ENCODE measurements at regions not wholly inside any gene's neighbourhood (a gene's known extent, or its start where the extent isn't known, plus 50 kb on each side); places are given as distances from the start of the nearest gene placed in this dataset.

- TF ChIP-seq, protein P1, sequence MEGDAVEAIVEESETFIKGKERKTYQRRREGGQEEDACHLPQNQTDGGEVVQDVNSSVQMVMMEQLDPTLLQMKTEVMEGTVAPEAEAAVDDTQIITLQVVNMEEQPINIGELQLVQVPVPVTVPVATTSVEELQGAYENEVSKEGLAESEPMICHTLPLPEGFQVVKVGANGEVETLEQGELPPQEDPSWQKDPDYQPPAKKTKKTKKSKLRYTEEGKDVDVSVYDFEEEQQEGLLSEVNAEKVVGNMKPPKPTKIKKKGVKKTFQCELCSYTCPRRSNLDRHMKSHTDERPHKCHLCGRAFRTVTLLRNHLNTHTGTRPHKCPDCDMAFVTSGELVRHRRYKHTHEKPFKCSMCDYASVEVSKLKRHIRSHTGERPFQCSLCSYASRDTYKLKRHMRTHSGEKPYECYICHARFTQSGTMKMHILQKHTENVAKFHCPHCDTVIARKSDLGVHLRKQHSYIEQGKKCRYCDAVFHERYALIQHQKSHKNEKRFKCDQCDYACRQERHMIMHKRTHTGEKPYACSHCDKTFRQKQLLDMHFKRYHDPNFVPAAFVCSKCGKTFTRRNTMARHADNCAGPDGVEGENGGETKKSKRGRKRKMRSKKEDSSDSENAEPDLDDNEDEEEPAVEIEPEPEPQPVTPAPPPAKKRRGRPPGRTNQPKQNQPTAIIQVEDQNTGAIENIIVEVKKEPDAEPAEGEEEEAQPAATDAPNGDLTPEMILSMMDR (IDR thresholded peaks at IDR 0.05; ENCODE audit: low read depth, low read length): no peak
- no peak for TF ChIP-seq MAX (IDR thresholded peaks at IDR 0.05; ENCODE audit: low read depth, low read length)
Measured at GRCh38 chr13:103328899-103329298, 262.7 kb upstream of the SLC10A2 start.

All from NB4 (cell line).